ENCODE measurements at regions not wholly inside any gene's neighbourhood (a gene's known extent, or its start where the extent isn't known, plus 50 kb on each side); places are given as distances from the start of the nearest gene placed in this dataset.

DNA sequence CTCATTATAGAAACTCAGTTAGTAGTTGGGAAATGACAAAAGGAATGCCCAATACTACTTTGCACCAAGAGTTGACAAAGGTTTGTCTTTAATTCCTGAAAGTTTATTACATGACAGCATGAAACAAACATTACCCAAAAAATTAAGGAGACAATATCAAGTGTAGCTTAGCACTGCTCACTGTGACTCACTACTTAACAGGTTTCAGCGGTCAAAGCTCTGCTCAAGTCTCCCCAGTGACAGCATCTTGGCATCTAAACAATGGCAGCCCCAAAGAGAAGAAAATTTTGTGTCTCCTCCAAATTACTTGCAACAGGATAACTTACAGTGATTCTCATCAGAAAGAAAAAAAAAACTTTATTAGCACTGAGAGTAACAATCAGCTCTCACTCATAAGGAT is 1030.2 kb downstream of the EFNA5 start:
- no peaks in the 10 kb centered on the region for H3K4me1 ChIP-seq (ENCODE audit: control insufficient read depth in 2 of 2, insufficient read depth in 2 of 2, low read length in 2 of 2)
- Mint-ChIP-seq H3K9me3 (ENCODE audit: insufficient read depth) (peaks cover 7% of the 10 kb centered on the region), H3K27ac (no peak overlapping the region), H3K27me3 (no peaks in the 10 kb centered on the region), H3K4me1 (no peaks in the 10 kb centered on the region), H3K4me3 (no peak overlapping the region)
- no peaks in the 10 kb centered on the region for H3K9me3 ChIP-seq (ENCODE audit: control extremely low read depth in 1 of 3, control insufficient read depth in 2 of 3, insufficient read depth in 1 of 3, low read length in 2 of 3)
- no peak overlapping the region for H3K9ac ChIP-seq (ENCODE audit: low read length)
- DNase-seq = no peak
- no peak for ATAC-seq (ENCODE audit: low read depth)
- H3K27ac ChIP-seq (ENCODE audit: low read length in 2 of 2) = no peak overlapping the region
- no peak for TF ChIP-seq EZH2 (IDR thresholded peaks at IDR 0.05; ENCODE audit: borderline replicate concordance, insufficient read depth, low read depth, low read length, poor library complexity, severe bottlenecking)
- TF ChIP-seq, protein P1, sequence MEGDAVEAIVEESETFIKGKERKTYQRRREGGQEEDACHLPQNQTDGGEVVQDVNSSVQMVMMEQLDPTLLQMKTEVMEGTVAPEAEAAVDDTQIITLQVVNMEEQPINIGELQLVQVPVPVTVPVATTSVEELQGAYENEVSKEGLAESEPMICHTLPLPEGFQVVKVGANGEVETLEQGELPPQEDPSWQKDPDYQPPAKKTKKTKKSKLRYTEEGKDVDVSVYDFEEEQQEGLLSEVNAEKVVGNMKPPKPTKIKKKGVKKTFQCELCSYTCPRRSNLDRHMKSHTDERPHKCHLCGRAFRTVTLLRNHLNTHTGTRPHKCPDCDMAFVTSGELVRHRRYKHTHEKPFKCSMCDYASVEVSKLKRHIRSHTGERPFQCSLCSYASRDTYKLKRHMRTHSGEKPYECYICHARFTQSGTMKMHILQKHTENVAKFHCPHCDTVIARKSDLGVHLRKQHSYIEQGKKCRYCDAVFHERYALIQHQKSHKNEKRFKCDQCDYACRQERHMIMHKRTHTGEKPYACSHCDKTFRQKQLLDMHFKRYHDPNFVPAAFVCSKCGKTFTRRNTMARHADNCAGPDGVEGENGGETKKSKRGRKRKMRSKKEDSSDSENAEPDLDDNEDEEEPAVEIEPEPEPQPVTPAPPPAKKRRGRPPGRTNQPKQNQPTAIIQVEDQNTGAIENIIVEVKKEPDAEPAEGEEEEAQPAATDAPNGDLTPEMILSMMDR (IDR thresholded peaks at IDR 0.05) = no peak
- H3K4me2 ChIP-seq (replicated peaks; ENCODE audit: low read depth, low read length, poor library complexity, severe bottlenecking) = no peak overlapping the region
- no peaks in the 10 kb centered on the region for H3K27me3 ChIP-seq (replicated peaks in 1 of 4; ENCODE audit: control extremely low read depth in 1 of 4, control insufficient read depth in 3 of 4, insufficient read depth in 4 of 4, low read length in 3 of 4)
- CTCF ChIA-PET = no interaction called here
- WGBS (ENCODE audit: insufficient coverage) = 91% methylated on average over 1 of the region's 1 CpG
- intact Hi-C loops (cut with micrococcal nuclease) = no loop called here
- no peaks in the 10 kb centered on the region for H3K36me3 ChIP-seq (replicated peaks in 1 of 2; ENCODE audit: control extremely low read depth in 1 of 2, control insufficient read depth in 1 of 2, extremely low read depth in 1 of 2, insufficient read depth in 2 of 2, low read length in 1 of 2)
- H4K20me1 ChIP-seq (ENCODE audit: control insufficient read depth, insufficient read depth, low read length, poor library complexity, severe bottlenecking) = no peaks in the 10 kb centered on the region
- no peaks in the 10 kb centered on the region for H3K79me2 ChIP-seq (ENCODE audit: control insufficient read depth, insufficient read depth, low read length)
- POLR2A ChIA-PET = no interaction called here
- H2AFZ ChIP-seq (ENCODE audit: insufficient read depth, low read depth, low read length, poor library complexity, severe bottlenecking) = no peak overlapping the region
- no peak overlapping the region for H3K4me3 ChIP-seq (ENCODE audit: control extremely low read depth in 1 of 5, extremely low read depth in 1 of 5, insufficient read depth in 1 of 5, low read depth in 2 of 5, low read length in 4 of 5)

DNA sequence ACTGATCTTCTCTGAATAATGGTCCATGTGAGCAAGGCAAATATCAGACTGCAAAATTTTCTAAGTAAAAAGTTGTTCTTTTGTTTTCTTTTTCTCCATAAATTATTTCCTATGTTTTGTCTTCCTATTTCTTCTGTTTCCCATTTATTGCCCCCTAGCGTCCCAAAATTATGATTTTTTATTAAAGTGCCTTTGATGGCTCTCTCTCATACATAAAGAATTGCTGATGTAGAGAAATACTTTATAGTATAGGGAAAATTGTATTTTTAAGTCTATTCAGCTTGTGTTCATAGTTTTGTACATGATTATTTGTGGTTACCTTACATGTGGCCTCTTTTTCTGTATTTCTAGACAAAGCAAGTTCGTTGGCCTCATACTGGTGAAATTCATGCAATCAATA is 1031.2 kb downstream of the EFNA5 start:
- H3K9me3 ChIP-seq (ENCODE audit: control extremely low read depth in 1 of 3, control insufficient read depth in 2 of 3, insufficient read depth in 1 of 3, low read length in 2 of 3) = no peaks in the 10 kb centered on the region
- Mint-ChIP-seq H3K9me3 (ENCODE audit: insufficient read depth) (peaks cover 7% of the 10 kb centered on the region), H3K4me1 (no peaks in the 10 kb centered on the region), H3K4me3 (no peak overlapping the region), H3K27ac (no peak overlapping the region), H3K27me3 (no peaks in the 10 kb centered on the region)
- no peaks in the 10 kb centered on the region for H3K4me1 ChIP-seq (ENCODE audit: control insufficient read depth in 2 of 2, insufficient read depth in 2 of 2, low read length in 2 of 2)
- H3K9ac ChIP-seq (ENCODE audit: low read length) = no peak overlapping the region
- no peaks in the 10 kb centered on the region for H3K36me3 ChIP-seq (replicated peaks in 1 of 2; ENCODE audit: control extremely low read depth in 1 of 2, control insufficient read depth in 1 of 2, extremely low read depth in 1 of 2, insufficient read depth in 2 of 2, low read length in 1 of 2)
- no peak overlapping the region for H3K4me3 ChIP-seq (ENCODE audit: control extremely low read depth in 1 of 5, extremely low read depth in 1 of 5, insufficient read depth in 1 of 5, low read depth in 2 of 5, low read length in 4 of 5)
- H3K4me2 ChIP-seq (replicated peaks; ENCODE audit: low read depth, low read length, poor library complexity, severe bottlenecking) = no peak overlapping the region
- ATAC-seq (ENCODE audit: low read depth) (no peak), DNase-seq (no peak)
- H3K27ac ChIP-seq (ENCODE audit: low read length in 2 of 2) = no peak overlapping the region
- ChIA-PET CTCF (no interaction called here), POLR2A (no interaction called here)
- TF ChIP-seq, protein P1 (IDR thresholded peaks at IDR 0.05) = no peak
- TF ChIP-seq EZH2 (IDR thresholded peaks at IDR 0.05; ENCODE audit: borderline replicate concordance, insufficient read depth, low read depth, low read length, poor library complexity, severe bottlenecking) = no peak
- H3K27me3 ChIP-seq (replicated peaks in 1 of 4; ENCODE audit: control extremely low read depth in 1 of 4, control insufficient read depth in 3 of 4, insufficient read depth in 4 of 4, low read length in 3 of 4) = no peaks in the 10 kb centered on the region
- no peaks in the 10 kb centered on the region for H4K20me1 ChIP-seq (ENCODE audit: control insufficient read depth, insufficient read depth, low read length, poor library complexity, severe bottlenecking)
- intact Hi-C loops (cut with micrococcal nuclease) = no loop called here
- no CpG with 5 or more reads among the region's 2 CpGs for WGBS (ENCODE audit: insufficient coverage)
- no peak overlapping the region for H2AFZ ChIP-seq (ENCODE audit: insufficient read depth, low read depth, low read length, poor library complexity, severe bottlenecking)
- H3K79me2 ChIP-seq (ENCODE audit: control insufficient read depth, insufficient read depth, low read length) = no peaks in the 10 kb centered on the region
